Endothelial cell of umbilical vein (primary cell): ENCODE measurements at regions not wholly inside any gene's neighbourhood (a gene's known extent, or its start where the extent isn't known, plus 50 kb on each side); places are given as distances from the start of the nearest gene placed in this dataset.

ENCODE experiments used
- BruUV-seq: library from RNA; stranded (reverse); fragments of 400-500 nt; replicated peaks from 2 replicates; lab custom pipeline; 2021; lab: Mats Ljungman, UMichigan
- CTCF ChIA-PET: fragments of 300-600, 350-600 bp; sonication (Branson Sonifier 250); formaldehyde crosslinking; loops from one replicate; lab custom pipeline; 2021; ENCODE audit warnings: antibody characterized with exemption, inconsistent platforms; lab: Charles Lee
- POLR2A ChIA-PET: fragments of 300-600, 350-600 bp; sonication (Branson Sonifier 250); formaldehyde crosslinking; loops from one replicate; lab custom pipeline; 2021; ENCODE audit warnings: antibody characterized with exemption, inconsistent platforms; lab: Charles Lee
- DNase-seq: peaks from one replicate; pipeline ENCODE4 v3.0.0-alpha.2; 2011; ENCODE audit warnings: low read depth, low spot score
- FAIRE-seq: peaks from 2 replicates; lab custom pipeline; 2011; peaks lifted over from hg19 to GRCh38; lab: Jason Lieb, UNC
- H2AFZ ChIP-seq: 2 replicates; pipeline ENCODE4 v1.6.0; 2012; ENCODE audit warnings: low read depth, low read length, control low read depth, inconsistent platforms
- H3K27ac ChIP-seq: 2 replicates; pipeline ENCODE4 v1.5.1; 2011; ENCODE audit warnings: low read depth, mild to moderate bottlenecking, control low read depth, low read length, moderate library complexity; ENCODE audit not compliant: insufficient read depth
- H3K27me3 ChIP-seq, 2 experiments: 2 replicates each; pipeline versions ENCODE4 v1.6.0 to v1.6.1; 2011; ENCODE audit warnings: low read length in 2 of 2, mixed read lengths in 1 of 2; ENCODE audit not compliant: control insufficient read depth in 2 of 2, insufficient read depth in 2 of 2
- H3K36me3 ChIP-seq, 2 experiments: 2 replicates in 1 of 2; 3 replicates in 1 of 2; pipeline ENCODE4 v1.5.1; 2011; ENCODE audit warnings: low read length in 2 of 2, mild to moderate bottlenecking in 1 of 2, moderate library complexity in 1 of 2; ENCODE audit not compliant: control insufficient read depth in 2 of 2, insufficient read depth in 2 of 2; ENCODE audit errors: extremely low read depth in 1 of 2
- H3K4me1 ChIP-seq: 3 replicates; pipeline ENCODE4 v1.5.1; 2011; ENCODE audit warnings: mild to moderate bottlenecking, low read length; ENCODE audit not compliant: control insufficient read depth, insufficient read depth; ENCODE audit errors: extremely low read depth
- H3K4me2 ChIP-seq: 2 replicates; pipeline ENCODE4 v1.6.1; 2011; ENCODE audit warnings: low read length, control low read depth, mixed read lengths; ENCODE audit not compliant: insufficient read depth
- H3K4me3 ChIP-seq, 3 experiments: fragments of 200-600 bp in 1 of 3; sonication (generic), shearing (Covaris generic) in 1 of 3; replicated peaks in 1 of 3; 2 replicates each; pipeline ENCODE4 v1.5.1; 2011 to 2016; ENCODE audit warnings: control low read depth in 3 of 3, low read length in 3 of 3, mild to moderate bottlenecking in 2 of 3, inconsistent platforms in 1 of 3, low read depth in 1 of 3, moderate library complexity in 1 of 3; ENCODE audit not compliant: insufficient read depth in 1 of 3
- H3K79me2 ChIP-seq: 2 replicates; pipeline ENCODE4 v1.6.0; 2012; ENCODE audit warnings: low read length, inconsistent platforms; ENCODE audit not compliant: control insufficient read depth, insufficient read depth
- H3K9ac ChIP-seq: replicated peaks from 2 replicates; pipeline ENCODE3; 2011; ENCODE audit warnings: low read length, control low read depth; ENCODE audit not compliant: insufficient read depth; ENCODE audit errors: extremely low read depth
- H3K9me1 ChIP-seq: replicated peaks from 3 replicates; pipeline ENCODE4 v1.6.0; 2011; ENCODE audit warnings: mild to moderate bottlenecking, low read length; ENCODE audit not compliant: control insufficient read depth, insufficient read depth; ENCODE audit errors: extremely low read depth
- H3K9me3 ChIP-seq: replicated peaks from 2 replicates; pipeline ENCODE4 v1.5.1; 2012; ENCODE audit warnings: low read length, inconsistent platforms; ENCODE audit not compliant: control insufficient read depth, insufficient read depth
- H4K20me1 ChIP-seq: replicated peaks from 2 replicates; pipeline ENCODE3; 2011; ENCODE audit warnings: mild to moderate bottlenecking, low read length; ENCODE audit not compliant: control insufficient read depth, insufficient read depth; ENCODE audit errors: extremely low read depth
- EZH2 ChIP-seq: IDR thresholded peaks from 2 replicates; pipeline ENCODE4 v1.6.1; 2012; ENCODE audit warnings: borderline replicate concordance, low read depth, mild to moderate bottlenecking, moderate library complexity, low read length, inconsistent platforms; ENCODE audit not compliant: severe bottlenecking
- FOS ChIP-seq: IDR thresholded peaks from 2 replicates; pipeline ENCODE4 v1.6.1; 2011; ENCODE audit warnings: mild to moderate bottlenecking, low read length, moderate library complexity, borderline replicate concordance; ENCODE audit not compliant: insufficient read depth
- GATA2 ChIP-seq: IDR thresholded peaks from 2 replicates; pipeline ENCODE4 v1.7.0; 2011; ENCODE audit warnings: low read depth, mild to moderate bottlenecking, moderate library complexity, mixed read lengths, low read length; ENCODE audit not compliant: insufficient read length, insufficient read depth
- JUN ChIP-seq: IDR thresholded peaks from 2 replicates; pipeline ENCODE4 v1.6.1; 2011; ENCODE audit warnings: borderline replicate concordance, low read depth; ENCODE audit not compliant: insufficient read length, insufficient read depth
- MYC ChIP-seq: IDR thresholded peaks from one replicate; pipeline ENCODE4 v1.6.1; 2011; ENCODE audit warnings: mild to moderate bottlenecking, low read depth, low read length
- POLR2A ChIP-seq: IDR thresholded peaks from 2 replicates; pipeline ENCODE4 v1.6.1; 2012; ENCODE audit warnings: low read depth, mild to moderate bottlenecking, control low read depth, low read length
- POLR2AphosphoS5 ChIP-seq: IDR thresholded peaks from 2 replicates; pipeline ENCODE4 v1.6.1; 2012; ENCODE audit warnings: low read depth, mild to moderate bottlenecking, control low read depth, low read length, moderate library complexity; ENCODE audit not compliant: insufficient read depth
- dilution Hi-C: fragments of 300-500 bp; cut with MboI; formaldehyde crosslinking; loops from one replicate; pipeline ENCODE4 v1.15.0; 2019; ENCODE audit warnings: low sequenced_read_pairs; ENCODE audit not compliant: extremely low pct_ligation_motif_present
- intact Hi-C: fragments of 100-400 bp; cut with micrococcal nuclease; formaldehyde crosslinking; loops from one replicate; pipeline ENCODE4 v1.10.0; 2022
- TF ChIP-seq, protein P1 (sequence below), 2 donors: IDR thresholded peaks; 1 replicate in 1 of 2; 2 replicates in 1 of 2; pipeline ENCODE4 v1.5.1; 2011; ENCODE audit warnings: low read length in 2 of 2, mild to moderate bottlenecking in 2 of 2, moderate library complexity in 2 of 2, control low read depth in 1 of 2, inconsistent platforms in 1 of 2, low read depth in 1 of 2; ENCODE audit not compliant: insufficient read depth in 1 of 2; ENCODE audit errors: extremely low read depth in 1 of 2
- TF ChIP-seq, protein P2 (sequence below): IDR thresholded peaks from 2 replicates; pipeline ENCODE4 v1.6.1; 2011; ENCODE audit not compliant: insufficient read depth, insufficient read length

DNA sequence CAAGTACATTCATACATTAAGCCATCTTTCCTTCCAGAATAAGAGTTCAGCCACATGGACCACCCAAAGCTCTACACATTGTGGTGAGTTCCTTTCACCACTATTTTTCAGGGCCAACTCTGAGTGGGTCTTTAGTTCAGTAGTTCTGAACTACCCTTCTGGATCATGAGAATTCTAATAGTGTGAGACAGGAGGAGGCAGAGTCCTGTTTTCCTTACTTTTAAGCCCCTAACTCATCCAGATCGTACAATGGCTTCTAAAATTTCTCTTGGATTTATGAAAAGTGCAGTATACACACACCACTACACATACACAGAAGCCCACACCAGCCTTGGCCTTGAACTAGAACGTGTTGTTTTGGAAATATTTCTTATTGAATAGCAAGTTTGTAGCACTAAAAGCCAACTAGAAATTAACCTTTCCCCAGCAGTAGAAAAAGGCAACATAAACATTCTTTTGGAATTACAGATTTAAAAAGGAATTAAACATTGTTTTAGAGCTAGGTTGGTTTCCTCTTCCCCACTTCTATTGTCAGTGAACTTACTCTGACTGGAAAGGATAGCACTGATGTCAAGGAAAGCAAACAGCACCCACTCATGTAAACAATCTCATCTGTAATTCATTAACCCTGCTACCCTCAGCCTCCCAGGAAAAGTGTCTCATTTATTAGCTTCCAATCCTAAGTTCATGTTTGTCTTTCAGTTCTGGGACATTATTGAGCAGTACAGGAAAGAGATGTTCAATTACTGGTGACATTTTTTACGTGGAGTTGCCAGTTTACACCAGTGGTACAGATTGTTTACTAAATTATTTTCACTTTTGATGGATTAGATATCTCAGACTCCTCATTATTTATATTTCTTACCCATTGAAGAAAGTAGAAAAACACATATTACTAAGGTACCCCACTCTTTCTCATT lies 95.7 kb upstream of the AGTR1 start:
- H3K27me3 ChIP-seq: no peaks in the 10 kb centered on the region
- CTCF ChIA-PET: interaction anchor here (0.7 kb wide), 1 partner anchor 37 kb away, joined by 3 read pairs; no protein-coding TSS in a partner anchor
- no peaks in the 10 kb centered on the region for H4K20me1 ChIP-seq
- no peaks in the 10 kb centered on the region for H3K9me1 ChIP-seq
- DNase-seq (no peak), FAIRE-seq (no peak)
- H3K79me2 ChIP-seq: no peaks in the 10 kb centered on the region
- no peak for TF ChIP-seq EZH2
- TF ChIP-seq, protein P1, sequence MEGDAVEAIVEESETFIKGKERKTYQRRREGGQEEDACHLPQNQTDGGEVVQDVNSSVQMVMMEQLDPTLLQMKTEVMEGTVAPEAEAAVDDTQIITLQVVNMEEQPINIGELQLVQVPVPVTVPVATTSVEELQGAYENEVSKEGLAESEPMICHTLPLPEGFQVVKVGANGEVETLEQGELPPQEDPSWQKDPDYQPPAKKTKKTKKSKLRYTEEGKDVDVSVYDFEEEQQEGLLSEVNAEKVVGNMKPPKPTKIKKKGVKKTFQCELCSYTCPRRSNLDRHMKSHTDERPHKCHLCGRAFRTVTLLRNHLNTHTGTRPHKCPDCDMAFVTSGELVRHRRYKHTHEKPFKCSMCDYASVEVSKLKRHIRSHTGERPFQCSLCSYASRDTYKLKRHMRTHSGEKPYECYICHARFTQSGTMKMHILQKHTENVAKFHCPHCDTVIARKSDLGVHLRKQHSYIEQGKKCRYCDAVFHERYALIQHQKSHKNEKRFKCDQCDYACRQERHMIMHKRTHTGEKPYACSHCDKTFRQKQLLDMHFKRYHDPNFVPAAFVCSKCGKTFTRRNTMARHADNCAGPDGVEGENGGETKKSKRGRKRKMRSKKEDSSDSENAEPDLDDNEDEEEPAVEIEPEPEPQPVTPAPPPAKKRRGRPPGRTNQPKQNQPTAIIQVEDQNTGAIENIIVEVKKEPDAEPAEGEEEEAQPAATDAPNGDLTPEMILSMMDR (IDR thresholded peaks at IDR 0.05; ENCODE audit: extremely low read depth in 1 of 2, insufficient read depth in 1 of 2, low read depth in 1 of 2, low read length in 2 of 2): no peak
- no peak for TF ChIP-seq POLR2A
- TF ChIP-seq POLR2AphosphoS5: no peak
- TF ChIP-seq FOS: no peak
- no peak for TF ChIP-seq GATA2
- no peak for TF ChIP-seq MYC
- TF ChIP-seq JUN: no peak
- TF ChIP-seq, protein P2, sequence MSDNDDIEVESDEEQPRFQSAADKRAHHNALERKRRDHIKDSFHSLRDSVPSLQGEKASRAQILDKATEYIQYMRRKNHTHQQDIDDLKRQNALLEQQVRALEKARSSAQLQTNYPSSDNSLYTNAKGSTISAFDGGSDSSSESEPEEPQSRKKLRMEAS: no peak
- BruUV-seq: no TSS peak
- no peaks in the 10 kb centered on the region for H3K36me3 ChIP-seq
- H3K4me3 ChIP-seq: no peak overlapping the region
- no peak overlapping the region for H3K27ac ChIP-seq
- H3K9me3 ChIP-seq: no peaks in the 10 kb centered on the region
- no peak overlapping the region for H3K9ac ChIP-seq
- H3K4me1 ChIP-seq: no peaks in the 10 kb centered on the region
- POLR2A ChIA-PET: no interaction called here
- intact Hi-C loops (no loop called here), dilution Hi-C loops (no loop called here)
- H2AFZ ChIP-seq: no peak overlapping the region
- no peak overlapping the region for H3K4me2 ChIP-seq
